Suprapubic skin (tissue), 4 donors: ENCODE measurements at regions not wholly inside any gene's neighbourhood (a gene's known extent, or its start where the extent isn't known, plus 50 kb on each side); places are given as distances from the start of the nearest gene placed in this dataset.

Experiments used
- DNase-seq, 2 donors: peaks; one replicate each; pipeline ENCODE4 v3.0.0-alpha.2; 2019; ENCODE audit warnings: low spot score in 2 of 2
- H3K27ac ChIP-seq: fragments of 200-600 bp; sonication (generic); one replicate; pipeline ENCODE4 v1.5.1; 2019
- H3K27me3 ChIP-seq: fragments of 200-600 bp; sonication (generic); one replicate; pipeline ENCODE4 v1.5.1; 2019
- H3K36me3 ChIP-seq: fragments of 200-600 bp; sonication (generic); one replicate; pipeline ENCODE4 v1.5.1; 2019
- H3K4me1 ChIP-seq: fragments of 200-600 bp; sonication (generic); one replicate; pipeline ENCODE4 v1.5.1; 2019
- H3K4me3 ChIP-seq: fragments of 200-600 bp; sonication (generic); one replicate; pipeline ENCODE4 v1.5.1; 2019; ENCODE audit warnings: mild to moderate bottlenecking
- H3K9me3 ChIP-seq: fragments of 200-600 bp; sonication (generic); one replicate; pipeline ENCODE4 v1.5.1; 2019
- CTCF ChIP-seq, 2 donors: fragments of 200-600 bp in 1 of 2; fragments of 450-650 bp in 1 of 2; sonication (generic) in 1 of 2; IDR thresholded peaks; one replicate each; pipeline ENCODE4 v1.5.1; 2016 to 2019; ENCODE audit warnings: antibody characterized with exemption in 2 of 2, mild to moderate bottlenecking in 1 of 2, moderate library complexity in 1 of 2
- EP300 ChIP-seq: sonication (generic); formaldehyde crosslinking; IDR thresholded peaks from one replicate; pipeline ENCODE4 v1.6.1; 2017; ENCODE audit warnings: antibody characterized with exemption
- POLR2A ChIP-seq, 2 donors: fragments of 450-650 bp; IDR thresholded peaks; one replicate each; pipeline ENCODE4 v1.6.1; 2017; ENCODE audit warnings: antibody characterized with exemption in 2 of 2, mild to moderate bottlenecking in 2 of 2, moderate library complexity in 2 of 2
- POLR2AphosphoS5 ChIP-seq, 3 donors: sonication (generic); formaldehyde crosslinking; IDR thresholded peaks; one replicate each; pipeline ENCODE4 v1.6.1; 2017; ENCODE audit warnings: antibody characterized with exemption in 3 of 3
- WGBS: methylation state at CpG from one replicate; pipeline ENCODE4 v1.1.5; 2018; 5-methylcytosine and 5-hydroxymethylcytosine counted together

- Histone ChIP-seq H3K4me3 (no peak overlapping the region), H3K27me3 (no peaks in the 10 kb centered on the region), H3K36me3 (no peaks in the 10 kb centered on the region), H3K9me3 (no peaks in the 10 kb centered on the region), H3K27ac (no peak overlapping the region), H3K4me1 (no peaks in the 10 kb centered on the region)
- no peak for DNase-seq
- 97% methylated on average over 3 of the region's 3 CpGs for WGBS
- no peak for TF ChIP-seq POLR2AphosphoS5 (IDR thresholded peaks at IDR 0.05)
- TF ChIP-seq POLR2A (IDR thresholded peaks at IDR 0.05): no peak
- TF ChIP-seq EP300: no peak
- no peak for TF ChIP-seq CTCF (IDR thresholded peaks at IDR 0.05)
These were observed 74.0 kb upstream of the TCF12 start for GRCh38 chr15:56844471-56844870.

GRCh38 chr15:56839641-56840040 lies 78.8 kb upstream of the TCF12 start:
- Histone ChIP-seq H3K36me3 (no peaks in the 10 kb centered on the region), H3K27ac (no peak overlapping the region), H3K4me3 (no peak overlapping the region), H3K4me1 (peaks cover 8% of the 10 kb centered on the region), H3K9me3 (no peaks in the 10 kb centered on the region), H3K27me3 (no peaks in the 10 kb centered on the region)
- DNase-seq: no peak
- TF ChIP-seq POLR2A (IDR thresholded peaks at IDR 0.05): no peak
- no peak for TF ChIP-seq CTCF (IDR thresholded peaks at IDR 0.05)
- no peak for TF ChIP-seq POLR2AphosphoS5 (IDR thresholded peaks at IDR 0.05)
- no peak for TF ChIP-seq EP300

- H3K27ac ChIP-seq: no peak overlapping the region
- 74% methylated on average over 5 of the region's 5 CpGs for WGBS
- peaks cover 8% of the 10 kb centered on the region for H3K4me1 ChIP-seq
- no peaks in the 10 kb centered on the region for H3K36me3 ChIP-seq
- no peaks in the 10 kb centered on the region for H3K27me3 ChIP-seq
- H3K4me3 ChIP-seq: no peak overlapping the region
- no peak for DNase-seq
- H3K9me3 ChIP-seq: no peaks in the 10 kb centered on the region
- TF ChIP-seq CTCF (IDR thresholded peaks at IDR 0.05): no peak
These were observed 79.3 kb upstream of the TCF12 start for GRCh38 chr15:56839099-56839498.

GRCh38 chr15:56838085-56838484 lies 80.4 kb upstream of the TCF12 start:
- Histone ChIP-seq H3K27ac (no peak overlapping the region), H3K27me3 (no peaks in the 10 kb centered on the region), H3K4me1 (peaks cover 8% of the 10 kb centered on the region), H3K36me3 (no peaks in the 10 kb centered on the region), H3K4me3 (no peak overlapping the region), H3K9me3 (no peaks in the 10 kb centered on the region)
- no peak for DNase-seq
- TF ChIP-seq POLR2A (IDR thresholded peaks at IDR 0.05) (no peak), POLR2AphosphoS5 (IDR thresholded peaks at IDR 0.05) (no peak), CTCF (IDR thresholded peaks at IDR 0.05) (no peak), EP300 (no peak)
- 90% methylated on average over 4 of the region's 4 CpGs for WGBS

GRCh38 chr15:56837273-56837672 lies 81.2 kb upstream of the TCF12 start:
- Histone ChIP-seq H3K27me3 (no peaks in the 10 kb centered on the region), H3K36me3 (no peaks in the 10 kb centered on the region), H3K4me1 (peaks cover 15% of the 10 kb centered on the region), H3K27ac (no peak overlapping the region), H3K4me3 (no peak overlapping the region), H3K9me3 (no peaks in the 10 kb centered on the region)
- no peak for DNase-seq
- TF ChIP-seq CTCF (IDR thresholded peaks at IDR 0.05) (no peak), POLR2AphosphoS5 (IDR thresholded peaks at IDR 0.05) (no peak), EP300 (no peak), POLR2A (IDR thresholded peaks at IDR 0.05) (no peak)
- 68% methylated on average over 1 of the region's 1 CpG for WGBS
